ENCODE measurements at regions not wholly inside any gene's neighbourhood (a gene's known extent, or its start where the extent isn't known, plus 50 kb on each side); places are given as distances from the start of the nearest gene placed in this dataset.

DNA sequence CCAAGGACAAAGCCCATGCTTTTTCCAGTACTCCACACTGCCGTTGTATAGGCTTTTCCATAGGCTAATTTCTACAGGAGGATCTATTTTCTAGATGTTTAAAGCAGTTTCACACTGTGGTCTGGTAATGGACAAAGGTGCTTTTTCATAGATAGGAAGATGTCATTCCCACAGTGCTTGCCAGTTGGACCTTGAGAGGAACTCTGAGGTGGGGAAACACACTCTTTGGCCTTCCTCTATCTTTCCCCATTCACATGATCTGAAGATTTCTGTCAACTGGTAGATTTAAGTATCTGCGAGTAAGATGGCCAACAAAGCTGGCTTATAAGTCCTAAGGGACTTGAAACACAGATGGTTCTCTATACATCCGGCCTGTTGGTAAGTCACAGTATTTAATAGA, 477.3 kb downstream of the UTRN start:
- Histone ChIP-seq H3K4me1 (replicated peaks in 1 of 4; ENCODE audit: control insufficient read depth in 3 of 4, insufficient read depth in 4 of 4, low read length in 3 of 4) (no peaks in the 10 kb centered on the region), H3K23ac (ENCODE audit: insufficient read length) (no peak overlapping the region), H3K9ac (replicated peaks in 1 of 4; ENCODE audit: extremely low read depth in 1 of 4, low read depth in 3 of 4, low read length in 3 of 4) (no peak overlapping the region), H3K56ac (replicated peaks; ENCODE audit: insufficient read length, low read depth, low read length) (no peak overlapping the region), H2BK20ac (ENCODE audit: low read length) (no peak overlapping the region), H2BK15ac (ENCODE audit: low read length) (no peak overlapping the region), H3K4ac (replicated peaks; ENCODE audit: insufficient read length, low read depth, low read length) (no peak overlapping the region), H3K27ac (ENCODE audit: low read depth, low read length) (no peak overlapping the region), H3K23me2 (ENCODE audit: low read depth, low read length) (no peaks in the 10 kb centered on the region; the same call in 1 of the 2 replicates), H4K8ac (ENCODE audit: extremely low read depth, insufficient read depth, low read length) (no peak overlapping the region), H3K27me3 (replicated peaks in 1 of 4; ENCODE audit: control insufficient read depth in 3 of 4, extremely low read depth in 1 of 4, insufficient read depth in 3 of 4, low read length in 3 of 4) (no peaks in the 10 kb centered on the region), H3K4me2 (ENCODE audit: insufficient read depth in 1 of 2, low read depth in 2 of 2, low read length in 2 of 2) (no peak overlapping the region), H2BK120ac (replicated peaks; ENCODE audit: low read depth, low read length) (no peak overlapping the region), H3K79me1 (ENCODE audit: low read depth, low read length) (no peaks in the 10 kb centered on the region), H3K79me2 (ENCODE audit: control insufficient read depth in 1 of 2, insufficient read depth in 2 of 2, low read length in 2 of 2) (no peaks in the 10 kb centered on the region), H4K20me1 (replicated peaks in 1 of 2; ENCODE audit: control insufficient read depth in 1 of 2, insufficient read depth in 2 of 2, low read length in 2 of 2) (no peaks in the 10 kb centered on the region), H4K5ac (ENCODE audit: insufficient read length, low read depth, low read length) (no peak overlapping the region), H3K14ac (ENCODE audit: insufficient read length) (no peak overlapping the region), H3K36me3 (ENCODE audit: control insufficient read depth in 2 of 4, insufficient read depth in 4 of 4, low read length in 3 of 4) (no peaks in the 10 kb centered on the region; a peak in 1 of 8 replicates), H4K91ac (replicated peaks; ENCODE audit: insufficient read length, low read length) (no peak overlapping the region), H2BK5ac (ENCODE audit: low read depth, low read length) (no peak overlapping the region), H2BK12ac (ENCODE audit: low read depth, low read length) (no peak overlapping the region), H2AFZ (ENCODE audit: low read length) (no peak overlapping the region), H3K4me3 (ENCODE audit: extremely low read depth in 1 of 4, insufficient read depth in 2 of 4, low read depth in 3 of 4, low read length in 4 of 4) (no peak overlapping the region), H2AK5ac (ENCODE audit: low read depth, low read length) (no peak overlapping the region), H3K9me3 (ENCODE audit: insufficient read depth in 2 of 2, low read depth in 1 of 2, low read length in 1 of 2) (no peaks in the 10 kb centered on the region), H3K18ac (ENCODE audit: extremely low read depth, low read length) (no peak overlapping the region)
- 93% methylated on average over 3 of the region's 3 CpGs; no CpG with 5 or more reads in 1 of the 2 experiments for WGBS, 2 experiments (ENCODE audit: extremely low coverage in 1 of 2, insufficient coverage in 1 of 2, insufficient read length in 1 of 2, insufficient replicate concordance in 2 of 2, low coverage in 1 of 2, low lambda C conversion rate in 2 of 2, missing lambda C conversion rate in 1 of 2)
- FAIRE-seq (no peak), DNase-seq (ENCODE audit: low read depth in 1 of 2, low spot score in 2 of 2) (no peak)
- ChIA-PET CTCF (ENCODE audit: partially characterized antibody) (interaction anchor here (1.2 kb wide), 1 partner anchor 10 kb away, joined by 3 read pairs; no protein-coding TSS in a partner anchor), POLR2A (ENCODE audit: partially characterized antibody) (no interaction called here)
- TF ChIP-seq CHD1 (IDR thresholded peaks at IDR 0.05; ENCODE audit: low read depth, low read length): no peak
- TF ChIP-seq POLR2A (IDR thresholded peaks at IDR 0.05; ENCODE audit: control extremely low read depth in 1 of 2, low read depth in 2 of 2, low read length in 2 of 2): no peak
- TF ChIP-seq CBX8 (IDR thresholded peaks at IDR 0.05; ENCODE audit: borderline replicate concordance, low read depth, low read length): no peak
- TF ChIP-seq TEAD4 (IDR thresholded peaks at IDR 0.05; ENCODE audit: low read depth, low read length): no peak
- TF ChIP-seq SP1 (IDR thresholded peaks at IDR 0.05; ENCODE audit: low read depth, low read length): no peak
- TF ChIP-seq SAP30 (IDR thresholded peaks at IDR 0.05; ENCODE audit: insufficient read depth, insufficient replicate concordance, low read length): no peak
- TF ChIP-seq RBBP5 (IDR thresholded peaks at IDR 0.05; ENCODE audit: borderline replicate concordance, low read depth, low read length): no peak
- no peak for TF ChIP-seq ASH2L (IDR thresholded peaks at IDR 0.05; ENCODE audit: low read length)

All from H1 (cell line).